ENCODE measurements at regions not wholly inside any gene's neighbourhood (a gene's known extent, or its start where the extent isn't known, plus 50 kb on each side); places are given as distances from the start of the nearest gene placed in this dataset.
"Not testable (repeated sequence)": the region's sequence is repeated elsewhere in the genome, so short reads cannot be mapped to it uniquely, and the experiment has no call there.

GRCh38 chr3:30480587-30480986 lies 125.8 kb upstream of the TGFBR2 start:
- H3K9ac ChIP-seq (ENCODE audit: low read length), result no peak overlapping the region
- no peak overlapping the region for H3K4me3 ChIP-seq (ENCODE audit: insufficient read depth, low read length, poor library complexity, severe bottlenecking)

GRCh38 chr3:30481241-30481640 lies 125.2 kb upstream of the TGFBR2 start:
- Histone ChIP-seq H3K9me3 (ENCODE audit: insufficient read depth, low read length) (no peaks in the 10 kb centered on the region), H3K4me2 (ENCODE audit: low read depth, low read length, poor library complexity, severe bottlenecking) (no peak overlapping the region), H3K27ac (ENCODE audit: low read depth, low read length) (no peak overlapping the region), H3F3A (ENCODE audit: insufficient read depth) (no peaks in the 10 kb centered on the region), H3K9me2 (replicated peaks; ENCODE audit: insufficient read depth, low read length) (no peaks in the 10 kb centered on the region), H3K36me3 (ENCODE audit: low read length) (no peaks in the 10 kb centered on the region), H4K20me1 (ENCODE audit: low read depth, low read length) (no peaks in the 10 kb centered on the region), H3K9ac (ENCODE audit: low read length) (no peak overlapping the region), H2AFZ (ENCODE audit: low read depth, low read length, severe bottlenecking) (no peak overlapping the region), H3K27me3 (ENCODE audit: low read length) (no peaks in the 10 kb centered on the region), H3K79me2 (ENCODE audit: insufficient read depth, low read length) (no peaks in the 10 kb centered on the region), H3K4me3 (ENCODE audit: insufficient read depth, low read length, poor library complexity, severe bottlenecking) (no peak overlapping the region)
- TF ChIP-seq EZH2phosphoT487 (conservative IDR thresholded peaks at IDR 0.05; ENCODE audit: low read length), result no peak

More at GRCh38 chr3:30480587-30480986, 125.8 kb upstream of the TGFBR2 start:
- H3F3A ChIP-seq (ENCODE audit: insufficient read depth), result no peaks in the 10 kb centered on the region
- no peaks in the 10 kb centered on the region for H3K36me3 ChIP-seq (ENCODE audit: low read length)
- H3K9me2 ChIP-seq (replicated peaks; ENCODE audit: insufficient read depth, low read length), result no peaks in the 10 kb centered on the region
- no peaks in the 10 kb centered on the region for H3K27me3 ChIP-seq (ENCODE audit: low read length)
- H3K4me2 ChIP-seq (ENCODE audit: low read depth, low read length, poor library complexity, severe bottlenecking), result no peak overlapping the region
- TF ChIP-seq EZH2phosphoT487 (conservative IDR thresholded peaks at IDR 0.05; ENCODE audit: low read length), result no peak
- TF ChIP-seq CTCF (IDR thresholded peaks at IDR 0.05; ENCODE audit: insufficient read depth, low read length, poor library complexity, severe bottlenecking), result no peak
- no peak overlapping the region for H2AFZ ChIP-seq (ENCODE audit: low read depth, low read length, severe bottlenecking)
- H3K9me3 ChIP-seq (ENCODE audit: insufficient read depth, low read length), result no peaks in the 10 kb centered on the region
- no peak overlapping the region for H3K27ac ChIP-seq (ENCODE audit: low read depth, low read length)
- H3K79me2 ChIP-seq (ENCODE audit: insufficient read depth, low read length), result no peaks in the 10 kb centered on the region
- H4K20me1 ChIP-seq (ENCODE audit: low read depth, low read length), result no peaks in the 10 kb centered on the region

GRCh38 chr3:30484229-30484628 lies 122.2 kb upstream of the TGFBR2 start:
- H3K9me3 ChIP-seq (ENCODE audit: insufficient read depth, low read length); H3K9me2 ChIP-seq (replicated peaks; ENCODE audit: insufficient read depth, low read length); H3K27me3 ChIP-seq (ENCODE audit: low read length); H3F3A ChIP-seq (ENCODE audit: insufficient read depth); H4K20me1 ChIP-seq (ENCODE audit: low read depth, low read length); H3K79me2 ChIP-seq (ENCODE audit: insufficient read depth, low read length); H3K4me3 ChIP-seq (ENCODE audit: insufficient read depth, low read length, poor library complexity, severe bottlenecking); H3K27ac ChIP-seq (ENCODE audit: low read depth, low read length); H3K36me3 ChIP-seq (ENCODE audit: low read length); H3K9ac ChIP-seq (ENCODE audit: low read length); H3K4me2 ChIP-seq (ENCODE audit: low read depth, low read length, poor library complexity, severe bottlenecking); H2AFZ ChIP-seq (ENCODE audit: low read depth, low read length, severe bottlenecking): not testable (repeated sequence)

- H3K27ac ChIP-seq (ENCODE audit: low read depth, low read length), result no peak overlapping the region
Observed at GRCh38 chr3:30486368-30486767, 120.0 kb upstream of the TGFBR2 start.

More at GRCh38 chr3:30486368-30486767, 120.0 kb upstream of the TGFBR2 start:
- no peaks in the 10 kb centered on the region for H3K36me3 ChIP-seq (ENCODE audit: low read length)
- no peaks in the 10 kb centered on the region for H3K9me3 ChIP-seq (ENCODE audit: insufficient read depth, low read length)
- TF ChIP-seq EZH2phosphoT487 (conservative IDR thresholded peaks at IDR 0.05; ENCODE audit: low read length), result no peak
- no peak for TF ChIP-seq CTCF (IDR thresholded peaks at IDR 0.05; ENCODE audit: insufficient read depth, low read length, poor library complexity, severe bottlenecking)
- H3K4me2 ChIP-seq (ENCODE audit: low read depth, low read length, poor library complexity, severe bottlenecking), result no peak overlapping the region
- no peak overlapping the region for H2AFZ ChIP-seq (ENCODE audit: low read depth, low read length, severe bottlenecking)
- H3K79me2 ChIP-seq (ENCODE audit: insufficient read depth, low read length), result no peaks in the 10 kb centered on the region
- no peaks in the 10 kb centered on the region for H4K20me1 ChIP-seq (ENCODE audit: low read depth, low read length)
- no peak overlapping the region for H3K9ac ChIP-seq (ENCODE audit: low read length)
- H3K9me2 ChIP-seq (replicated peaks; ENCODE audit: insufficient read depth, low read length), result no peaks in the 10 kb centered on the region
- no peaks in the 10 kb centered on the region for H3F3A ChIP-seq (ENCODE audit: insufficient read depth)
- H3K4me3 ChIP-seq (ENCODE audit: insufficient read depth, low read length, poor library complexity, severe bottlenecking), result no peak overlapping the region
- H3K27me3 ChIP-seq (ENCODE audit: low read length), result no peaks in the 10 kb centered on the region

Data from SU-DHL-6 (cell line).